IMR-90 (cell line): ENCODE measurements at regions not wholly inside any gene's neighbourhood (a gene's known extent, or its start where the extent isn't known, plus 50 kb on each side); places are given as distances from the start of the nearest gene placed in this dataset.

Experiments used
- ATAC-seq: fragments of 200-7000 bp; cut with Tn5 transposase; 2 replicates; pipeline ENCODE4 v1.9.1; 2020; ENCODE audit warnings: low read depth, mild to moderate bottlenecking, moderate library complexity
- BruUV-seq: library from RNA; stranded (reverse); fragments of 400-500 nt; replicated peaks from 2 replicates; lab custom pipeline; 2021; lab: Mats Ljungman, UMichigan
- CTCF ChIA-PET: fragments of 300-600 bp; formaldehyde crosslinking; extraction: SDS; loops from one replicate; lab custom pipeline; 2021; ENCODE audit warnings: antibody characterized with exemption; lab: Yijun Ruan, JAX
- POLR2A ChIA-PET: fragments of 300-600 bp; sonication (Branson Sonifier 250); formaldehyde crosslinking; loops from one replicate; lab custom pipeline; 2022; ENCODE audit warnings: antibody characterized with exemption; ENCODE audit not compliant: unreplicated experiment; lab: Charles Lee
- DNase-seq: peaks from one replicate; pipeline ENCODE4 v3.0.0; 2013
- H2AFZ ChIP-seq: replicated peaks from 2 replicates; pipeline ENCODE3; 2013; ENCODE audit warnings: low read length, mild to moderate bottlenecking; ENCODE audit not compliant: poor library complexity
- H2AK5ac ChIP-seq: 2 replicates; pipeline ENCODE4 v1.6.1; 2013; ENCODE audit warnings: low read depth, low read length, inconsistent platforms
- H2AK9ac ChIP-seq: replicated peaks from 2 replicates; pipeline ENCODE3; 2013; ENCODE audit warnings: mild to moderate bottlenecking, low read depth, low read length, moderate library complexity; ENCODE audit not compliant: poor library complexity
- H2BK120ac ChIP-seq: 2 replicates; pipeline ENCODE4 v1.6.1; 2013; ENCODE audit warnings: low read depth, low read length, inconsistent platforms
- H2BK15ac ChIP-seq: 3 replicates; pipeline ENCODE4 v1.6.1; 2013; ENCODE audit warnings: low read depth, low read length, inconsistent platforms
- H2BK20ac ChIP-seq: 2 replicates; pipeline ENCODE4 v1.6.1; 2013; ENCODE audit warnings: low read depth, mild to moderate bottlenecking, inconsistent platforms, low read length, moderate library complexity
- H2BK5ac ChIP-seq: 2 replicates; pipeline ENCODE4 v1.6.1; 2013; ENCODE audit warnings: mild to moderate bottlenecking, low read depth, low read length, inconsistent platforms; ENCODE audit not compliant: poor library complexity, severe bottlenecking
- H3K14ac ChIP-seq: replicated peaks from 2 replicates; pipeline ENCODE4 v1.6.1; 2013; ENCODE audit warnings: low read depth, low read length, inconsistent platforms
- H3K18ac ChIP-seq: 2 replicates; pipeline ENCODE4 v1.6.1; 2013; ENCODE audit warnings: low read depth, low read length, control low read depth
- H3K23ac ChIP-seq: 2 replicates; pipeline ENCODE4 v1.6.1; 2013; ENCODE audit warnings: low read depth, low read length, inconsistent platforms
- H3K27ac ChIP-seq: 2 replicates; pipeline ENCODE4 v1.5.1; 2013; ENCODE audit warnings: mild to moderate bottlenecking, control low read depth, low read length; ENCODE audit not compliant: insufficient read depth
- H3K27me3 ChIP-seq: 2 replicates; pipeline ENCODE4 v1.6.1; 2013; ENCODE audit warnings: low read length; ENCODE audit not compliant: control insufficient read depth, insufficient read depth
- H3K36me3 ChIP-seq: 2 replicates; pipeline ENCODE4 v1.6.1; 2013; ENCODE audit warnings: low read length, mixed read lengths; ENCODE audit not compliant: control insufficient read depth, insufficient read depth
- H3K4ac ChIP-seq: 2 replicates; pipeline ENCODE4 v1.6.1; 2013; ENCODE audit warnings: low read depth, low read length, inconsistent platforms
- H3K4me1 ChIP-seq: 2 replicates; pipeline ENCODE4 v1.6.1; 2013; ENCODE audit warnings: low read length, mixed read lengths; ENCODE audit not compliant: control insufficient read depth, insufficient read depth
- H3K4me2 ChIP-seq: 2 replicates; pipeline ENCODE4 v1.6.1; 2013; ENCODE audit warnings: low read depth, mild to moderate bottlenecking, control low read depth, low read length, moderate library complexity
- H3K4me3 ChIP-seq: 2 replicates; pipeline ENCODE4 v1.5.1; 2013; ENCODE audit warnings: low read depth, mild to moderate bottlenecking, control low read depth, low read length, moderate library complexity; ENCODE audit not compliant: insufficient read depth
- H3K56ac ChIP-seq: 2 replicates; pipeline ENCODE4 v1.6.1; 2013; ENCODE audit warnings: low read length, inconsistent platforms; ENCODE audit not compliant: insufficient read depth; ENCODE audit errors: extremely low read depth
- H3K79me1 ChIP-seq, 2 experiments: 2 replicates each; pipeline ENCODE4 v1.6.1; 2013; ENCODE audit warnings: low read length in 2 of 2, inconsistent platforms in 1 of 2, low read depth in 1 of 2
- H3K9ac ChIP-seq: 2 replicates; pipeline ENCODE4 v1.6.1; 2013; ENCODE audit warnings: low read depth, low read length, control low read depth
- H3K9me1 ChIP-seq: 2 replicates; pipeline ENCODE4 v1.6.1; 2013; ENCODE audit warnings: low read length, inconsistent platforms; ENCODE audit not compliant: insufficient read depth
- H3K9me3 ChIP-seq: 2 replicates; pipeline ENCODE4 v1.6.1; 2013; ENCODE audit warnings: low read length; ENCODE audit not compliant: control insufficient read depth, insufficient read depth
- H4K20me1 ChIP-seq: 2 replicates; pipeline ENCODE4 v1.6.1; 2013; ENCODE audit warnings: low read length, inconsistent platforms; ENCODE audit not compliant: insufficient read depth
- H4K5ac ChIP-seq: 2 replicates; pipeline ENCODE4 v1.6.1; 2013; ENCODE audit warnings: mild to moderate bottlenecking, low read depth, low read length, control low read depth
- H4K8ac ChIP-seq, 2 experiments: 2 replicates each; pipeline ENCODE4 v1.6.1; 2013; ENCODE audit warnings: low read depth in 2 of 2, low read length in 2 of 2, control low read depth in 1 of 2, inconsistent platforms in 1 of 2
- H4K91ac ChIP-seq: 2 replicates; pipeline ENCODE4 v1.6.1; 2013; ENCODE audit warnings: low read depth, low read length, inconsistent platforms; ENCODE audit not compliant: insufficient read depth
- BHLHE40 ChIP-seq: fragments of 150-350 bp; IDR thresholded peaks from 2 replicates; pipeline ENCODE4 v1.6.1; 2016; ENCODE audit warnings: mild to moderate bottlenecking, low read depth, low read length
- WGBS, 2 experiments: methylation state at CpG; one replicate each; pipeline versions ENCODE4 v1.1.5 to v1.1.7; 2013; ENCODE audit warnings: missing lambda C conversion rate in 2 of 2; ENCODE audit not compliant: insufficient read length in 1 of 2; ENCODE audit errors: extremely low coverage in 2 of 2; 5-methylcytosine and 5-hydroxymethylcytosine counted together
- dilution Hi-C: fragments of 300-500 bp; cut with HindIII; formaldehyde crosslinking; loops from one replicate; pipeline ENCODE4 v1.14.3; 2018; ENCODE audit warnings: low sequenced_read_pairs; ENCODE audit not compliant: unreplicated experiment
- in situ Hi-C: fragments of 300-500 bp; cut with MboI; formaldehyde crosslinking; loops from 3 replicates; pipeline ENCODE4 v1.14.3; 2019; ENCODE audit warnings: low sequenced_read_pairs, inconsistent platforms, mixed read lengths
- intact Hi-C: fragments of 100-400 bp; cut with micrococcal nuclease; formaldehyde crosslinking; loops from 2 replicates; pipeline ENCODE4 v1.10.0; 2022

DNA sequence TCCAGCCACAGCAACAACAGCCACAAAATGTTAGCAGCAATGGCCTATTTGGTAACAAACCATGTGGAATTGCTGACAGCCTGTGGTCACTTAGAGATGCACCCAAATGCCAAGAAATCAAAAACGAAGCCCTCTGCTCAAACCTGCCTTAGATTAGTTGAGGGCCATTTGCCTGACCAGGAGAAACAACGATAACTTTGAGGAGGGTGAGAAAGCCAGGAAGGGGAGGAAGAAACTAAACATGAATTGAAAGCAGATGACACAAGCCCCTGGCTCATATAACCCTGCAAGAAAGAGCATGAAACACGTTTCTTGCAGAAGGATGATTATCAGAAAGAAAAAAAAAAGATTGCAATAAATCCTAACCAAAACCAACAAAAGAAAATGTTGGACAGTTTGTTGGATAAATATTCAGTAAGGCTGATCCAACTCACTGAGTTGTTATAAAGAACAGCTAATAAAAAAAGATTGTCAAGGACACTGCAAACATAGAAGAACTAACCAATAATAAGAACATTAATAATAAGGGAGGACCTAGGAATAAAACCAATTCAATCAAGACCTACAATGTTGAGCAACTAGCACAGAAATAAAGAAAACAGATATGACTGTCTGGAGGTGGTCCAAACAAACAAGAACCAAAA is 140.5 kb upstream of the SLC30A5 start:
- H3K18ac ChIP-seq: no peak overlapping the region
- no peak overlapping the region for H3K9ac ChIP-seq
- H3K4me2 ChIP-seq: no peak overlapping the region
- in situ Hi-C loops (no loop called here), dilution Hi-C loops (no loop called here), intact Hi-C loops (no loop called here)
- H3K4me3 ChIP-seq: no peak overlapping the region
- H3K27me3 ChIP-seq: peaks cover 10% of the 10 kb centered on the region
- WGBS, 2 experiments: no CpG with 5 or more reads among the region's 3 CpGs
- CTCF ChIA-PET: no interaction called here
- H3K14ac ChIP-seq: no peak overlapping the region
- no peak overlapping the region for H2BK15ac ChIP-seq
- H4K20me1 ChIP-seq: no peaks in the 10 kb centered on the region
- no peak overlapping the region for H4K91ac ChIP-seq
- no peak overlapping the region for H2BK5ac ChIP-seq
- H2AK5ac ChIP-seq: no peak overlapping the region
- H3K4me1 ChIP-seq: no peaks in the 10 kb centered on the region
- H2BK20ac ChIP-seq: no peak overlapping the region
- no peak overlapping the region for H4K5ac ChIP-seq
- ATAC-seq (no peak), DNase-seq (no peak)
- no peak overlapping the region for H2BK120ac ChIP-seq
- BruUV-seq: no TSS peak
- no peaks in the 10 kb centered on the region for H3K79me1 ChIP-seq
- H2AK9ac ChIP-seq: no peak overlapping the region
- no peak overlapping the region for H3K56ac ChIP-seq
- no peaks in the 10 kb centered on the region for H3K9me1 ChIP-seq
- TF ChIP-seq BHLHE40: no peak
- no peak overlapping the region for H3K23ac ChIP-seq
- H4K8ac ChIP-seq: no peak overlapping the region
- no peak overlapping the region for H3K4ac ChIP-seq
- H3K9me3 ChIP-seq: no peaks in the 10 kb centered on the region
- no peaks in the 10 kb centered on the region for H3K36me3 ChIP-seq
- no peak overlapping the region for H3K27ac ChIP-seq
- H2AFZ ChIP-seq: no peak overlapping the region
- POLR2A ChIA-PET: no interaction called here
